H9 (cell line): ENCODE measurements at regions not wholly inside any gene's neighbourhood (a gene's known extent, or its start where the extent isn't known, plus 50 kb on each side); places are given as distances from the start of the nearest gene placed in this dataset.

Source experiments
- DNase-seq: peaks from one replicate; pipeline ENCODE4 v3.0.0-alpha.2; 2017
- H2AFZ ChIP-seq: one replicate; pipeline ENCODE4 v1.6.1; 2013; ENCODE audit warnings: mild to moderate bottlenecking, low read length, control low read depth, moderate library complexity
- H2AK5ac ChIP-seq: 2 replicates; pipeline ENCODE4 v1.6.1; 2013; ENCODE audit warnings: low read length, control low read depth, mixed read lengths; ENCODE audit not compliant: insufficient read length
- H2BK120ac ChIP-seq: one replicate; pipeline ENCODE4 v1.6.1; 2013; ENCODE audit warnings: low read depth, mild to moderate bottlenecking, low read length, control low read depth, inconsistent platforms; ENCODE audit not compliant: poor library complexity, severe bottlenecking
- H2BK12ac ChIP-seq: 2 replicates; pipeline ENCODE4 v1.6.1; 2013; ENCODE audit warnings: low read length, control low read depth, mixed read lengths, low read depth; ENCODE audit not compliant: insufficient read length
- H2BK15ac ChIP-seq: 2 replicates; pipeline ENCODE4 v1.6.1; 2013; ENCODE audit warnings: low read depth, low read length, control low read depth
- H2BK20ac ChIP-seq: one replicate; pipeline ENCODE4 v1.6.1; 2013; ENCODE audit warnings: low read depth, mild to moderate bottlenecking, low read length, control low read depth, inconsistent platforms; ENCODE audit not compliant: poor library complexity, severe bottlenecking
- H2BK5ac ChIP-seq: 2 replicates; pipeline ENCODE4 v1.6.1; 2013; ENCODE audit warnings: low read length, control low read depth, mixed read lengths; ENCODE audit not compliant: insufficient read length
- H3K14ac ChIP-seq: 2 replicates; pipeline ENCODE4 v1.6.1; 2013; ENCODE audit warnings: low read length, control low read depth; ENCODE audit not compliant: insufficient read depth
- H3K18ac ChIP-seq: 2 replicates; pipeline ENCODE4 v1.6.1; 2013; ENCODE audit warnings: low read depth, mild to moderate bottlenecking, mixed read lengths, low read length, control low read depth; ENCODE audit not compliant: insufficient read length
- H3K23ac ChIP-seq: 2 replicates; pipeline ENCODE4 v1.6.1; 2013; ENCODE audit warnings: low read length, control low read depth, mixed read lengths, low read depth; ENCODE audit not compliant: insufficient read length
- H3K23me2 ChIP-seq: 2 replicates; pipeline ENCODE4 v1.6.1; 2013; ENCODE audit warnings: low read depth, mild to moderate bottlenecking, mixed read lengths, low read length, control low read depth; ENCODE audit not compliant: insufficient read length, poor library complexity, severe bottlenecking
- H3K27ac ChIP-seq: 2 replicates; pipeline ENCODE4 v1.5.1; 2013; ENCODE audit warnings: low read length, control low read depth, mixed read lengths, low read depth; ENCODE audit not compliant: insufficient read length
- H3K27me3 ChIP-seq: 2 replicates; pipeline ENCODE4 v1.6.1; 2013; ENCODE audit warnings: low read length, control low read depth, inconsistent platforms; ENCODE audit not compliant: insufficient read depth
- H3K4ac ChIP-seq: 2 replicates; pipeline ENCODE4 v1.6.1; 2013; ENCODE audit warnings: low read depth, mild to moderate bottlenecking, control low read depth, inconsistent platforms, low read length, moderate library complexity
- H3K4me1 ChIP-seq: 2 replicates; pipeline ENCODE4 v1.6.1; 2013; ENCODE audit warnings: low read length, control low read depth, inconsistent platforms; ENCODE audit not compliant: insufficient read depth
- H3K4me2 ChIP-seq: 2 replicates; pipeline ENCODE4 v1.6.1; 2013; ENCODE audit warnings: low read length, control low read depth, mixed read lengths; ENCODE audit not compliant: insufficient read length, insufficient read depth
- H3K56ac ChIP-seq: 2 replicates; pipeline ENCODE4 v1.6.1; 2013; ENCODE audit warnings: low read depth, mild to moderate bottlenecking, mixed read lengths, low read length, control low read depth; ENCODE audit not compliant: insufficient read length
- H3K79me1 ChIP-seq: 2 replicates; pipeline ENCODE4 v1.6.1; 2013; ENCODE audit warnings: low read depth, mild to moderate bottlenecking, moderate library complexity, low read length, control low read depth, inconsistent platforms; ENCODE audit not compliant: insufficient read depth, poor library complexity, severe bottlenecking
- H3K79me2 ChIP-seq: 2 replicates; pipeline ENCODE4 v1.6.1; 2013; ENCODE audit warnings: low read length, control low read depth, inconsistent platforms; ENCODE audit not compliant: insufficient read depth
- H3K9ac ChIP-seq: 2 replicates; pipeline ENCODE4 v1.6.1; 2013; ENCODE audit warnings: low read length, control low read depth, mixed read lengths; ENCODE audit not compliant: insufficient read length; ENCODE audit errors: extremely low read depth
- H3K9me3 ChIP-seq: one replicate; pipeline ENCODE4 v1.6.1; 2013; ENCODE audit warnings: low read depth, low read length, inconsistent platforms; ENCODE audit not compliant: control insufficient read depth
- H3T11ph ChIP-seq: one replicate; pipeline ENCODE4 v1.6.1; 2013; ENCODE audit warnings: mild to moderate bottlenecking, low read length, control low read depth, inconsistent platforms
- H4K20me1 ChIP-seq: one replicate; pipeline ENCODE4 v1.6.1; 2013; ENCODE audit not compliant: control insufficient read depth, insufficient read length, insufficient read depth
- H4K5ac ChIP-seq: 2 replicates; pipeline ENCODE4 v1.6.1; 2013; ENCODE audit warnings: low read depth, mild to moderate bottlenecking, mixed read lengths, low read length, control low read depth; ENCODE audit not compliant: insufficient read length
- H4K8ac ChIP-seq: replicated peaks from 2 replicates; pipeline ENCODE4 v1.6.1; 2013; ENCODE audit warnings: low read length, control low read depth, mixed read lengths, low read depth; ENCODE audit not compliant: insufficient read length
- H4K91ac ChIP-seq: 2 replicates; pipeline ENCODE4 v1.6.1; 2013; ENCODE audit warnings: low read depth, mild to moderate bottlenecking, moderate library complexity, mixed read lengths, low read length, control low read depth; ENCODE audit not compliant: insufficient read length
- H3K27ac Mint-ChIP-seq, 3 experiments: 2 replicates in 2 of 3; 3 replicates in 1 of 3; pipeline ENCODE4 v1.8.0; 2020 to 2021; ENCODE audit warnings: mixed read lengths in 3 of 3, mild to moderate bottlenecking in 1 of 3, moderate library complexity in 1 of 3
- H3K27me3 Mint-ChIP-seq: 2 replicates; pipeline ENCODE4 v1.8.0; 2021; ENCODE audit warnings: low read depth, mild to moderate bottlenecking, moderate library complexity, mixed read lengths
- H3K36me3 Mint-ChIP-seq, 3 experiments: 2 replicates in 2 of 3; 3 replicates in 1 of 3; pipeline ENCODE4 v1.8.0; 2020 to 2021; ENCODE audit warnings: low read depth in 3 of 3, mixed read lengths in 3 of 3; ENCODE audit not compliant: insufficient read depth in 1 of 3
- H3K4me1 Mint-ChIP-seq, 2 experiments: 2 replicates each; pipeline ENCODE4 v1.8.0; 2020; ENCODE audit warnings: mixed read lengths in 2 of 2
- H3K4me3 Mint-ChIP-seq, 2 experiments: 2 replicates in 1 of 2; 3 replicates in 1 of 2; pipeline ENCODE4 v1.8.0; 2020 to 2021; ENCODE audit warnings: mild to moderate bottlenecking in 2 of 2, mixed read lengths in 2 of 2, moderate library complexity in 1 of 2
- H3K9me3 Mint-ChIP-seq, 2 experiments: 2 replicates in 1 of 2; 3 replicates in 1 of 2; pipeline ENCODE4 v1.8.0; 2020; ENCODE audit warnings: mild to moderate bottlenecking in 2 of 2, mixed read lengths in 2 of 2, moderate library complexity in 1 of 2
- WGBS: extraction: QIAGEN DNeasy Blood & Tissue Kit; methylation state at CpG from one replicate; pipeline ENCODE4 v1.1.7; 2013; ENCODE audit warnings: missing lambda C conversion rate, low lambda C conversion rate, mixed read lengths; ENCODE audit not compliant: insufficient read length; ENCODE audit errors: extremely low coverage; 5-methylcytosine and 5-hydroxymethylcytosine counted together
- TF ChIP-seq, protein P1 (sequence below): fragments of 200-600 bp; sonication (generic); conservative IDR thresholded peaks from 3 replicates; pipeline ENCODE4 v1.8.0; 2021; ENCODE audit warnings: antibody characterized with exemption, mild to moderate bottlenecking

GRCh38 chr7:17552373-17552772 is 253.9 kb downstream of the AHR start:
- no peak overlapping the region for H2AFZ ChIP-seq
- no peak overlapping the region for H3K27ac ChIP-seq
- no peak overlapping the region for H2BK12ac ChIP-seq
- H4K91ac ChIP-seq = no peak overlapping the region
- H2BK120ac ChIP-seq = no peak overlapping the region
- H2BK20ac ChIP-seq = no peak overlapping the region
- no peak overlapping the region for H3K4me3 Mint-ChIP-seq
- H2AK5ac ChIP-seq = no peak overlapping the region
- no peaks in the 10 kb centered on the region for H3K4me1 Mint-ChIP-seq
- no peak overlapping the region for H4K8ac ChIP-seq
- no peaks in the 10 kb centered on the region for H3K27me3 ChIP-seq
- whole genome bisulfite sequencing = no CpG with 5 or more reads among the region's 6 CpGs
- H3K9ac ChIP-seq = no peak overlapping the region
- H3K56ac ChIP-seq = no peak overlapping the region
- no peak overlapping the region for H2BK15ac ChIP-seq
- H3T11ph ChIP-seq = no peak overlapping the region
- no peak overlapping the region for H3K4ac ChIP-seq
- H3K4me2 ChIP-seq = no peak overlapping the region
- H3K14ac ChIP-seq = no peak overlapping the region
- no peaks in the 10 kb centered on the region for H3K23me2 ChIP-seq
- H3K27me3 Mint-ChIP-seq = no peaks in the 10 kb centered on the region
- no peak overlapping the region for H3K23ac ChIP-seq
- no peak overlapping the region for H3K18ac ChIP-seq
- no peak for DNase-seq
- no peaks in the 10 kb centered on the region for H3K36me3 Mint-ChIP-seq
- H2BK5ac ChIP-seq = no peak overlapping the region
- no peaks in the 10 kb centered on the region for H3K79me2 ChIP-seq
- no peak overlapping the region for H3K27ac Mint-ChIP-seq
- no peak overlapping the region for H4K5ac ChIP-seq
- H3K79me1 ChIP-seq = no peaks in the 10 kb centered on the region
- no peaks in the 10 kb centered on the region for H3K9me3 ChIP-seq
- no peaks in the 10 kb centered on the region; a peak in 1 of 5 replicates for H3K9me3 Mint-ChIP-seq
- no peaks in the 10 kb centered on the region for H4K20me1 ChIP-seq
- TF ChIP-seq, protein P1, sequence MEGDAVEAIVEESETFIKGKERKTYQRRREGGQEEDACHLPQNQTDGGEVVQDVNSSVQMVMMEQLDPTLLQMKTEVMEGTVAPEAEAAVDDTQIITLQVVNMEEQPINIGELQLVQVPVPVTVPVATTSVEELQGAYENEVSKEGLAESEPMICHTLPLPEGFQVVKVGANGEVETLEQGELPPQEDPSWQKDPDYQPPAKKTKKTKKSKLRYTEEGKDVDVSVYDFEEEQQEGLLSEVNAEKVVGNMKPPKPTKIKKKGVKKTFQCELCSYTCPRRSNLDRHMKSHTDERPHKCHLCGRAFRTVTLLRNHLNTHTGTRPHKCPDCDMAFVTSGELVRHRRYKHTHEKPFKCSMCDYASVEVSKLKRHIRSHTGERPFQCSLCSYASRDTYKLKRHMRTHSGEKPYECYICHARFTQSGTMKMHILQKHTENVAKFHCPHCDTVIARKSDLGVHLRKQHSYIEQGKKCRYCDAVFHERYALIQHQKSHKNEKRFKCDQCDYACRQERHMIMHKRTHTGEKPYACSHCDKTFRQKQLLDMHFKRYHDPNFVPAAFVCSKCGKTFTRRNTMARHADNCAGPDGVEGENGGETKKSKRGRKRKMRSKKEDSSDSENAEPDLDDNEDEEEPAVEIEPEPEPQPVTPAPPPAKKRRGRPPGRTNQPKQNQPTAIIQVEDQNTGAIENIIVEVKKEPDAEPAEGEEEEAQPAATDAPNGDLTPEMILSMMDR = no peak
- H3K4me1 ChIP-seq = no peaks in the 10 kb centered on the region
